ENCODE measurements at regions not wholly inside any gene's neighbourhood (a gene's known extent, or its start where the extent isn't known, plus 50 kb on each side); places are given as distances from the start of the nearest gene placed in this dataset.

- H3K27ac ChIP-seq: no peak overlapping the region
- WGBS (ENCODE audit: low lambda C conversion rate, missing lambda C conversion rate): 63% methylated on average over 5 of the region's 5 CpGs
- no peaks in the 10 kb centered on the region for H3K9me3 ChIP-seq (ENCODE audit: low read depth)
- no peaks in the 10 kb centered on the region for H3K27me3 ChIP-seq
- no peaks in the 10 kb centered on the region for H3K9me2 ChIP-seq (replicated peaks; ENCODE audit: insufficient read depth)
- no peaks in the 10 kb centered on the region for H4K20me1 ChIP-seq (ENCODE audit: insufficient read depth, poor library complexity, severe bottlenecking)
- no peaks in the 10 kb centered on the region for H3K79me2 ChIP-seq
- no peak overlapping the region for H2AFZ ChIP-seq
- no peak overlapping the region for H3K4me3 ChIP-seq
- no peak for DNase-seq (ENCODE audit: low spot score)
- TF ChIP-seq CTCF (IDR thresholded peaks at IDR 0.05; ENCODE audit: poor library complexity) (no peak), EZH2phosphoT487 (IDR thresholded peaks at IDR 0.05; ENCODE audit: low read depth, severe bottlenecking, unreplicated experiment) (no peak), EZH2 (IDR thresholded peaks at IDR 0.05; ENCODE audit: borderline replicate concordance) (no peak)
- H3K36me3 ChIP-seq (replicated peaks; ENCODE audit: insufficient read depth, low read depth): no peaks in the 10 kb centered on the region
- H3K4me2 ChIP-seq: no peak overlapping the region
- H3K4me1 ChIP-seq (ENCODE audit: insufficient read depth): no peaks in the 10 kb centered on the region
Measured at GRCh38 chr18:54690198-54690597, 99.2 kb downstream of the DYNAP start.

- H3K4me2 ChIP-seq: no peak overlapping the region
- H2AFZ ChIP-seq: no peak overlapping the region
- TF ChIP-seq EZH2phosphoT487 (IDR thresholded peaks at IDR 0.05; ENCODE audit: low read depth, severe bottlenecking, unreplicated experiment): no peak
- no peak for TF ChIP-seq EZH2 (IDR thresholded peaks at IDR 0.05; ENCODE audit: borderline replicate concordance)
- no peak for TF ChIP-seq CTCF (IDR thresholded peaks at IDR 0.05; ENCODE audit: poor library complexity)
- no peak overlapping the region for H3K27ac ChIP-seq
- no peaks in the 10 kb centered on the region for H3K9me2 ChIP-seq (replicated peaks; ENCODE audit: insufficient read depth)
- 55% methylated on average over 1 of the region's 1 CpG for WGBS (ENCODE audit: low lambda C conversion rate, missing lambda C conversion rate)
- H3K4me1 ChIP-seq (ENCODE audit: insufficient read depth): no peaks in the 10 kb centered on the region
- H3K4me3 ChIP-seq: no peak overlapping the region
- no peaks in the 10 kb centered on the region for H3K79me2 ChIP-seq
- no peaks in the 10 kb centered on the region for H4K20me1 ChIP-seq (ENCODE audit: insufficient read depth, poor library complexity, severe bottlenecking)
- no peaks in the 10 kb centered on the region for H3K36me3 ChIP-seq (replicated peaks; ENCODE audit: insufficient read depth, low read depth)
- no peak for DNase-seq (ENCODE audit: low spot score)
- no peaks in the 10 kb centered on the region for H3K9me3 ChIP-seq (ENCODE audit: low read depth)
- no peaks in the 10 kb centered on the region for H3K27me3 ChIP-seq
Measured at GRCh38 chr18:54692463-54692862, 101.4 kb downstream of the DYNAP start.

GRCh38 chr18:54696616-54697293 lies 105.7 kb downstream of the DYNAP start:
- no peak overlapping the region for H3K4me3 ChIP-seq
- no peaks in the 10 kb centered on the region for H3K79me2 ChIP-seq
- H3K27ac ChIP-seq: no peak overlapping the region
- no peaks in the 10 kb centered on the region for H3K4me1 ChIP-seq (ENCODE audit: insufficient read depth)
- WGBS (ENCODE audit: low lambda C conversion rate, missing lambda C conversion rate): 61% methylated on average over 4 of the region's 4 CpGs
- no peak overlapping the region for H2AFZ ChIP-seq
- no peaks in the 10 kb centered on the region for H4K20me1 ChIP-seq (ENCODE audit: insufficient read depth, poor library complexity, severe bottlenecking)
- no peaks in the 10 kb centered on the region for H3K36me3 ChIP-seq (replicated peaks; ENCODE audit: insufficient read depth, low read depth)
- no peaks in the 10 kb centered on the region for H3K9me3 ChIP-seq (ENCODE audit: low read depth)
- DNase-seq (ENCODE audit: low spot score): no peak
- H3K4me2 ChIP-seq: no peak overlapping the region
- no peaks in the 10 kb centered on the region for H3K9me2 ChIP-seq (replicated peaks; ENCODE audit: insufficient read depth)
- no peak for TF ChIP-seq EZH2 (IDR thresholded peaks at IDR 0.05; ENCODE audit: borderline replicate concordance)
- no peak for TF ChIP-seq EZH2phosphoT487 (IDR thresholded peaks at IDR 0.05; ENCODE audit: low read depth, severe bottlenecking, unreplicated experiment)
- TF ChIP-seq CTCF (IDR thresholded peaks at IDR 0.05; ENCODE audit: poor library complexity): no peak
- no peaks in the 10 kb centered on the region for H3K27me3 ChIP-seq

Measured in hepatocyte (in vitro differentiated cells).